Tibial artery (tissue), 4 donors: ENCODE measurements at regions not wholly inside any gene's neighbourhood (a gene's known extent, or its start where the extent isn't known, plus 50 kb on each side); places are given as distances from the start of the nearest gene placed in this dataset.

ENCODE experiments used
- DNase-seq, 2 donors: peaks; one replicate each; pipeline ENCODE4 v3.0.0-alpha.2; 2019
- H3K27ac ChIP-seq, 2 donors: fragments of 200-600 bp; sonication (generic) in 1 of 2; 1 replicate in 1 of 2; 2 replicates in 1 of 2; pipeline ENCODE4 v1.5.1; 2018 to 2019; ENCODE audit warnings: mild to moderate bottlenecking in 1 of 2
- H3K27me3 ChIP-seq, 2 donors: fragments of 200-600 bp; sonication (generic) in 1 of 2; one replicate each; pipeline versions ENCODE4 v1.5.1 to v1.6.0; 2016 to 2019
- H3K36me3 ChIP-seq, 3 donors: fragments of 200-600 bp; sonication (generic) in 2 of 3; one replicate each; pipeline ENCODE4 v1.5.1; 2016 to 2019; ENCODE audit warnings: mild to moderate bottlenecking in 2 of 3
- H3K4me1 ChIP-seq, 4 donors: fragments of 200-600 bp; sonication (generic) in 2 of 4; 1 replicate in 3 of 4; 2 replicates in 1 of 4; pipeline ENCODE4 v1.5.1; 2016 to 2019
- H3K4me3 ChIP-seq, 2 donors: fragments of 200-600 bp; sonication (generic) in 1 of 2; 1 replicate in 1 of 2; 2 replicates in 1 of 2; pipeline ENCODE4 v1.5.1; 2018 to 2019; ENCODE audit warnings: mild to moderate bottlenecking in 2 of 2
- H3K9me3 ChIP-seq, 3 donors: fragments of 200-600 bp; sonication (generic) in 1 of 3; one replicate each; pipeline ENCODE4 v1.5.1; 2016 to 2019
- CTCF ChIP-seq, 2 experiments: fragments of 200-600 bp in 1 of 2; fragments of 450-650 bp in 1 of 2; IDR thresholded peaks; one replicate each; pipeline ENCODE4 v1.5.1; 2017 to 2019; ENCODE audit warnings: antibody characterized with exemption in 2 of 2, mild to moderate bottlenecking in 1 of 2, moderate library complexity in 1 of 2
- intact Hi-C: fragments of 100-400 bp; cut with DNase I; formaldehyde crosslinking; loops from one replicate; pipeline ENCODE4 v1.15.0; 2023; ENCODE audit warnings: low total_unique reads

GRCh38 chr13:34241332-34241731, 423.4 kb downstream of the RFC3 start:
- Histone ChIP-seq H3K4me1 (no peaks in the 10 kb centered on the region), H3K4me3 (no peak overlapping the region), H3K36me3 (no peaks in the 10 kb centered on the region), H3K27me3 (no peaks in the 10 kb centered on the region), H3K27ac (no peak overlapping the region), H3K9me3 (peaks cover 0 to 7% (median 0%) of the 10 kb centered on the region in 3 donors)
- intact Hi-C loops: no loop called here
- no peak for TF ChIP-seq CTCF (IDR thresholded peaks at IDR 0.05)
- no peak for DNase-seq

- Histone ChIP-seq H3K9me3 (peaks cover 0 to 7% (median 0%) of the 10 kb centered on the region in 3 donors), H3K27ac (no peak overlapping the region), H3K4me3 (no peak overlapping the region), H3K4me1 (no peaks in the 10 kb centered on the region), H3K27me3 (no peaks in the 10 kb centered on the region), H3K36me3 (no peaks in the 10 kb centered on the region)
- no peak for TF ChIP-seq CTCF (IDR thresholded peaks at IDR 0.05)
- no peak for DNase-seq
- intact Hi-C loops: no loop called here
These were observed 425.5 kb downstream of the RFC3 start for GRCh38 chr13:34243403-34243802.

- intact Hi-C loops: no loop called here
- no peak overlapping the region for H3K4me3 ChIP-seq
- no peaks in the 10 kb centered on the region for H3K27me3 ChIP-seq
- H3K9me3 ChIP-seq: no peaks in the 10 kb centered on the region
- TF ChIP-seq CTCF (IDR thresholded peaks at IDR 0.05): no peak
- no peak for DNase-seq
- no peak overlapping the region for H3K27ac ChIP-seq
- H3K4me1 ChIP-seq: no peaks in the 10 kb centered on the region
- H3K36me3 ChIP-seq: no peaks in the 10 kb centered on the region
These were observed 428.6 kb downstream of the RFC3 start for GRCh38 chr13:34246511-34246910.

- intact Hi-C loops: no loop called here
- no peaks in the 10 kb centered on the region for H3K36me3 ChIP-seq
- no peaks in the 10 kb centered on the region for H3K27me3 ChIP-seq
- DNase-seq: no peak
- no peak for TF ChIP-seq CTCF (IDR thresholded peaks at IDR 0.05)
- no peaks in the 10 kb centered on the region for H3K9me3 ChIP-seq
- H3K4me3 ChIP-seq: no peak overlapping the region
- H3K4me1 ChIP-seq: no peaks in the 10 kb centered on the region
- no peak overlapping the region for H3K27ac ChIP-seq
These were observed 429.6 kb downstream of the RFC3 start for GRCh38 chr13:34247596-34247995.

GRCh38 chr13:34249546-34250039, 431.6 kb downstream of the RFC3 start:
- Histone ChIP-seq H3K4me3 (no peak overlapping the region), H3K36me3 (no peaks in the 10 kb centered on the region), H3K27ac (no peak overlapping the region), H3K4me1 (no peaks in the 10 kb centered on the region), H3K27me3 (no peaks in the 10 kb centered on the region), H3K9me3 (no peaks in the 10 kb centered on the region)
- intact Hi-C loops: no loop called here
- DNase-seq: no peak
- TF ChIP-seq CTCF (IDR thresholded peaks at IDR 0.05): no peak

GRCh38 chr13:34250151-34250670, 432.3 kb downstream of the RFC3 start:
- Histone ChIP-seq H3K4me1 (no peaks in the 10 kb centered on the region), H3K36me3 (no peaks in the 10 kb centered on the region), H3K4me3 (no peak overlapping the region), H3K27ac (no peak overlapping the region), H3K9me3 (no peaks in the 10 kb centered on the region), H3K27me3 (no peaks in the 10 kb centered on the region)
- TF ChIP-seq CTCF (IDR thresholded peaks at IDR 0.05): no peak
- intact Hi-C loops: no loop called here
- no peak for DNase-seq
